Nephron (organoid): ENCODE measurements at regions not wholly inside any gene's neighbourhood (a gene's known extent, or its start where the extent isn't known, plus 50 kb on each side); places are given as distances from the start of the nearest gene placed in this dataset.
A peak's percentile ranks its signal among the peaks of the same experiment; 100 is the strongest.

ENCODE experiments used
- H3K27ac Mint-ChIP-seq, 3 experiments: 2 replicates each; pipeline ENCODE4 v1.8.0; 2020; ENCODE audit warnings: mixed read lengths in 3 of 3, mild to moderate bottlenecking in 2 of 3, moderate library complexity in 1 of 3
- H3K27me3 Mint-ChIP-seq: 2 replicates; pipeline ENCODE4 v1.8.0; 2021; ENCODE audit warnings: low read depth, mild to moderate bottlenecking, moderate library complexity, mixed read lengths
- H3K36me3 Mint-ChIP-seq: 2 replicates; pipeline ENCODE4 v1.8.0; 2020; ENCODE audit warnings: low read depth, mixed read lengths
- H3K4me1 Mint-ChIP-seq: 2 replicates; pipeline ENCODE4 v1.8.0; 2020; ENCODE audit warnings: mixed read lengths
- H3K4me3 Mint-ChIP-seq, 3 experiments: 2 replicates each; pipeline ENCODE4 v1.8.0; 2020; ENCODE audit warnings: mild to moderate bottlenecking in 3 of 3, mixed read lengths in 3 of 3, moderate library complexity in 2 of 3
- H3K9me3 Mint-ChIP-seq: 2 replicates; pipeline ENCODE4 v1.8.0; 2020; ENCODE audit warnings: mixed read lengths
- TF ChIP-seq, protein P1 (sequence below), 3 experiments: fragments of 200-600 bp; sonication (generic); IDR thresholded peaks; one replicate each; pipeline ENCODE4 v1.5.0; 2021; ENCODE audit warnings: antibody characterized with exemption in 3 of 3; ENCODE audit not compliant: unreplicated experiment in 3 of 3

DNA sequence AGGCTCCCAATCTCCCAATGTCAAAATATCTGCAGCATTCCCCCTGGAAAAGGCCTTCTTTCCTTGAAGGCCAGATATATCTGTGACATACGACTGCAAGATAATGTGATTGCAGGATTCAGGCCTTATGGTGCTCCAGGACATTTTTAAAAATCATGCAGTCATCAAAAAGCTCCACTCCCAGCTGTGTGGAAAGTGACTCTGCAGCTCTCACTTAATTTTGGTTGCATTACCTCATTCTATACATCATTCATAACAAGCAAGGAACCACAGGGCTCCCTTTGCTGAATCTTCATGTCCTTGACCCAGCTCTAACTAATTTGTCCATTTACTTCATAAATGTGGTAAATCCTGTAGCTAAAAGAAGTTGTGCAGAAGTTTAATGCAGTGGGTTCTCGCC is 386.2 kb upstream of the SLC30A5 start:
- peaks cover 3% of the 10 kb centered on the region for H3K27me3 Mint-ChIP-seq
- TF ChIP-seq, protein P1, sequence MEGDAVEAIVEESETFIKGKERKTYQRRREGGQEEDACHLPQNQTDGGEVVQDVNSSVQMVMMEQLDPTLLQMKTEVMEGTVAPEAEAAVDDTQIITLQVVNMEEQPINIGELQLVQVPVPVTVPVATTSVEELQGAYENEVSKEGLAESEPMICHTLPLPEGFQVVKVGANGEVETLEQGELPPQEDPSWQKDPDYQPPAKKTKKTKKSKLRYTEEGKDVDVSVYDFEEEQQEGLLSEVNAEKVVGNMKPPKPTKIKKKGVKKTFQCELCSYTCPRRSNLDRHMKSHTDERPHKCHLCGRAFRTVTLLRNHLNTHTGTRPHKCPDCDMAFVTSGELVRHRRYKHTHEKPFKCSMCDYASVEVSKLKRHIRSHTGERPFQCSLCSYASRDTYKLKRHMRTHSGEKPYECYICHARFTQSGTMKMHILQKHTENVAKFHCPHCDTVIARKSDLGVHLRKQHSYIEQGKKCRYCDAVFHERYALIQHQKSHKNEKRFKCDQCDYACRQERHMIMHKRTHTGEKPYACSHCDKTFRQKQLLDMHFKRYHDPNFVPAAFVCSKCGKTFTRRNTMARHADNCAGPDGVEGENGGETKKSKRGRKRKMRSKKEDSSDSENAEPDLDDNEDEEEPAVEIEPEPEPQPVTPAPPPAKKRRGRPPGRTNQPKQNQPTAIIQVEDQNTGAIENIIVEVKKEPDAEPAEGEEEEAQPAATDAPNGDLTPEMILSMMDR (IDR thresholded peaks at IDR 0.05; ENCODE audit: unreplicated experiment in 3 of 3): no peak
- H3K4me3 Mint-ChIP-seq: no peak overlapping the region
- peak overlapping the region in 2 of 3 experiments; percentile 79 to 91 for H3K27ac Mint-ChIP-seq
- peaks cover 4% of the 10 kb centered on the region for H3K9me3 Mint-ChIP-seq
- no peaks in the 10 kb centered on the region for H3K36me3 Mint-ChIP-seq
- peaks cover 52% of the 10 kb centered on the region for H3K4me1 Mint-ChIP-seq

- Mint-ChIP-seq H3K4me3 (no peak overlapping the region), H3K9me3 (peaks cover 4% of the 10 kb centered on the region), H3K27ac (peak overlapping the region; percentile 79 to 93 (median 91)), H3K36me3 (no peaks in the 10 kb centered on the region), H3K4me1 (peaks cover 57% of the 10 kb centered on the region), H3K27me3 (peaks cover 3% of the 10 kb centered on the region)
- TF ChIP-seq, protein P1 (IDR thresholded peaks at IDR 0.05; ENCODE audit: unreplicated experiment in 3 of 3): no peak
Measured at GRCh38 chr5:68708156-68708841, 385.5 kb upstream of the SLC30A5 start.

- Mint-ChIP-seq H3K27me3 (peaks cover 3% of the 10 kb centered on the region), H3K9me3 (peaks cover 4% of the 10 kb centered on the region), H3K4me3 (no peak overlapping the region), H3K36me3 (no peaks in the 10 kb centered on the region), H3K4me1 (peaks cover 61% of the 10 kb centered on the region), H3K27ac (peak overlapping the region; percentile 79 to 93 (median 91))
- TF ChIP-seq, protein P1 (IDR thresholded peaks at IDR 0.05; ENCODE audit: unreplicated experiment in 3 of 3): no peak
Measured at GRCh38 chr5:68708842-68709170, 385.0 kb upstream of the SLC30A5 start.

GRCh38 chr5:68709239-68709638 is 384.6 kb upstream of the SLC30A5 start:
- peaks cover 4% of the 10 kb centered on the region for H3K9me3 Mint-ChIP-seq
- TF ChIP-seq, protein P1 (IDR thresholded peaks at IDR 0.05; ENCODE audit: unreplicated experiment in 3 of 3): no peak
- H3K4me3 Mint-ChIP-seq: no peak overlapping the region
- H3K36me3 Mint-ChIP-seq: no peaks in the 10 kb centered on the region
- H3K4me1 Mint-ChIP-seq: peaks cover 61% of the 10 kb centered on the region
- H3K27ac Mint-ChIP-seq: peak overlapping the region; percentile 79 to 93 (median 91)
- H3K27me3 Mint-ChIP-seq: peaks cover 3% of the 10 kb centered on the region

- H3K27me3 Mint-ChIP-seq: no peaks in the 10 kb centered on the region
- peak overlapping the region; percentile 23 to 79 (median 62) for H3K27ac Mint-ChIP-seq
- peaks cover 2% of the 10 kb centered on the region for H3K9me3 Mint-ChIP-seq
- no peaks in the 10 kb centered on the region for H3K36me3 Mint-ChIP-seq
- peaks cover 61% of the 10 kb centered on the region for H3K4me1 Mint-ChIP-seq
- H3K4me3 Mint-ChIP-seq: no peak overlapping the region
- TF ChIP-seq, protein P1 (IDR thresholded peaks at IDR 0.05; ENCODE audit: unreplicated experiment in 3 of 3): no peak
Measured at GRCh38 chr5:68710514-68710913, 383.3 kb upstream of the SLC30A5 start.
